ENCODE measurements at regions not wholly inside any gene's neighbourhood (a gene's known extent, or its start where the extent isn't known, plus 50 kb on each side); places are given as distances from the start of the nearest gene placed in this dataset.

- Histone ChIP-seq H3K4me2 (ENCODE audit: low read length) (no peak overlapping the region), H3K36me3 (ENCODE audit: control insufficient read depth, insufficient read depth, low read length) (no peaks in the 10 kb centered on the region), H3K27ac (no peak overlapping the region), H3K27me3 (ENCODE audit: control insufficient read depth, insufficient read depth, low read length) (no peaks in the 10 kb centered on the region), H3K9ac (no peak overlapping the region), H3K9me3 (ENCODE audit: control insufficient read depth, low read length) (no peaks in the 10 kb centered on the region), H3K4me1 (no peaks in the 10 kb centered on the region), H2AFZ (no peak overlapping the region), H3K4me3 (ENCODE audit: low read depth, low read length) (no peak overlapping the region), H3K79me2 (no peaks in the 10 kb centered on the region)
- no peak for TF ChIP-seq CTCF (IDR thresholded peaks at IDR 0.05)
These were observed 949.8 kb downstream of the NLGN4X start for GRCh38 chrX:5278908-5279307.

GRCh38 chrX:5265324-5265850 lies 963.3 kb downstream of the NLGN4X start:
- no peaks in the 10 kb centered on the region for H3K4me1 ChIP-seq
- no peak overlapping the region for H3K4me3 ChIP-seq (ENCODE audit: low read depth, low read length)
- H3K9ac ChIP-seq, result no peak overlapping the region
- H3K27me3 ChIP-seq (ENCODE audit: control insufficient read depth, insufficient read depth, low read length), result no peaks in the 10 kb centered on the region
- no peak overlapping the region for H3K4me2 ChIP-seq (ENCODE audit: low read length)
- no peaks in the 10 kb centered on the region for H3K79me2 ChIP-seq
- no peak overlapping the region for H2AFZ ChIP-seq
- H3K36me3 ChIP-seq (ENCODE audit: control insufficient read depth, insufficient read depth, low read length), result no peaks in the 10 kb centered on the region
- no peak overlapping the region for H3K27ac ChIP-seq
- no peaks in the 10 kb centered on the region for H3K9me3 ChIP-seq (ENCODE audit: control insufficient read depth, low read length)
- no peak for TF ChIP-seq CTCF (IDR thresholded peaks at IDR 0.05)

GRCh38 chrX:5250106-5250505 lies 978.6 kb downstream of the NLGN4X start:
- Histone ChIP-seq H2AFZ (no peak overlapping the region), H3K4me3 (ENCODE audit: low read depth, low read length) (no peak overlapping the region), H3K27ac (no peak overlapping the region), H3K4me2 (ENCODE audit: low read length) (no peak overlapping the region), H3K4me1 (no peaks in the 10 kb centered on the region), H3K9ac (no peak overlapping the region), H3K36me3 (ENCODE audit: control insufficient read depth, insufficient read depth, low read length) (no peaks in the 10 kb centered on the region), H3K9me3 (ENCODE audit: control insufficient read depth, low read length) (no peaks in the 10 kb centered on the region), H3K27me3 (ENCODE audit: control insufficient read depth, insufficient read depth, low read length) (no peaks in the 10 kb centered on the region), H3K79me2 (no peaks in the 10 kb centered on the region)
- no peak for TF ChIP-seq CTCF (IDR thresholded peaks at IDR 0.05)

GRCh38 chrX:5242091-5242790 lies 986.4 kb downstream of the NLGN4X start:
- no peaks in the 10 kb centered on the region for H3K36me3 ChIP-seq (ENCODE audit: control insufficient read depth, insufficient read depth, low read length)
- no peaks in the 10 kb centered on the region for H3K79me2 ChIP-seq
- no peak overlapping the region for H3K27ac ChIP-seq
- no peaks in the 10 kb centered on the region for H3K4me1 ChIP-seq
- H3K9me3 ChIP-seq (ENCODE audit: control insufficient read depth, low read length), result no peaks in the 10 kb centered on the region
- H2AFZ ChIP-seq, result no peak overlapping the region
- H3K9ac ChIP-seq, result no peak overlapping the region
- H3K4me3 ChIP-seq (ENCODE audit: low read depth, low read length), result no peak overlapping the region
- no peak overlapping the region for H3K4me2 ChIP-seq (ENCODE audit: low read length)
- no peaks in the 10 kb centered on the region for H3K27me3 ChIP-seq (ENCODE audit: control insufficient read depth, insufficient read depth, low read length)
- TF ChIP-seq CTCF (IDR thresholded peaks at IDR 0.05), result no peak

- TF ChIP-seq CTCF (IDR thresholded peaks at IDR 0.05), result no peak
- Histone ChIP-seq H3K27ac (no peak overlapping the region), H3K4me2 (ENCODE audit: low read length) (no peak overlapping the region)
These were observed 991.9 kb downstream of the NLGN4X start for GRCh38 chrX:5236749-5237148.

More at GRCh38 chrX:5236749-5237148, 991.9 kb downstream of the NLGN4X start:
- H3K79me2 ChIP-seq, result no peaks in the 10 kb centered on the region
- H3K36me3 ChIP-seq (ENCODE audit: control insufficient read depth, insufficient read depth, low read length), result no peaks in the 10 kb centered on the region
- H3K9ac ChIP-seq, result no peak overlapping the region
- no peaks in the 10 kb centered on the region for H3K27me3 ChIP-seq (ENCODE audit: control insufficient read depth, insufficient read depth, low read length)
- no peaks in the 10 kb centered on the region for H3K4me1 ChIP-seq
- no peaks in the 10 kb centered on the region for H3K9me3 ChIP-seq (ENCODE audit: control insufficient read depth, low read length)
- no peak overlapping the region for H3K4me3 ChIP-seq (ENCODE audit: low read depth, low read length)
- no peak overlapping the region for H2AFZ ChIP-seq

Measured in parathyroid adenoma (tissue), 2 donors.